HT-29 (cell line): ENCODE measurements at regions not wholly inside any gene's neighbourhood (a gene's known extent, or its start where the extent isn't known, plus 50 kb on each side); places are given as distances from the start of the nearest gene placed in this dataset.
A peak's percentile ranks its signal among the peaks of the same experiment; 100 is the strongest.
"Not testable (repeated sequence)": the region's sequence is repeated elsewhere in the genome, so short reads cannot be mapped to it uniquely, and the experiment has no call there.

Experiments
- DNase-seq: peaks from one replicate; pipeline ENCODE4 v3.0.0-alpha.2; 2015; ENCODE audit warnings: low spot score

DNA sequence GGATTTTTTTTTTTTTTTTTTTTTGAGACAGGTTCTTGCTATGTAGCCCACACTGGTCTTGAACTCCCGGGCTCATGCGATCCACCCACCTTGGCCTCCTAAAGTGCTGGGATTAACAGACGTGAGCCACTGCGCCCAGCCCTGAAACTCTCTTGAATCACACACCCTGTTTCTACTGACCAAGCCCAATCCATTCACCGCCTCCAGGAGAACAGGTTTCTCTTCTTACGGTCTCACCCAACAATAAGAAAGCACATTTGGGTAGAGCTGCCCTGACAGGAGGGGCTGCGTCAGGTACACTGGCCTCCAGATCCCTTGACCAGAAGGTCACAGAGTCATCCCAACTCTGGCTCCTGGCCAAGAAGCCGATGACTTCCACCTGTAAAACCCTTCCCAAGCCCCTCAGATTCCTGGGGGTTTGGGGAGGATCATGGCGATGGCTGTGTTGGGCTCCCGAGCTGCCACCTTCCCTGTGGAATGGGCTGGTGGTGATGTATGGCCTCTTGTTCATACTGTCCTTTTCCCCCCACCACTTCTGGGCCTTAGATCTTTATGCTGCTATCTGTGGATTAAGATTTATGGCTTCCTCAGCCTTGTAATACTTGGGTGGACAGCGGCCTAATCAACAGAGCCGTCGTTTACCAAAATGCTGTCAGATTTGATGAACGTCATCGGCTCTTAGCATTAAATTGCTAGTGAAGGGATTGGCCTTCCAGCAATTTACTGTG is 89.1 kb downstream of the KATNIP start:
- DNase-seq, result no peak

DNA sequence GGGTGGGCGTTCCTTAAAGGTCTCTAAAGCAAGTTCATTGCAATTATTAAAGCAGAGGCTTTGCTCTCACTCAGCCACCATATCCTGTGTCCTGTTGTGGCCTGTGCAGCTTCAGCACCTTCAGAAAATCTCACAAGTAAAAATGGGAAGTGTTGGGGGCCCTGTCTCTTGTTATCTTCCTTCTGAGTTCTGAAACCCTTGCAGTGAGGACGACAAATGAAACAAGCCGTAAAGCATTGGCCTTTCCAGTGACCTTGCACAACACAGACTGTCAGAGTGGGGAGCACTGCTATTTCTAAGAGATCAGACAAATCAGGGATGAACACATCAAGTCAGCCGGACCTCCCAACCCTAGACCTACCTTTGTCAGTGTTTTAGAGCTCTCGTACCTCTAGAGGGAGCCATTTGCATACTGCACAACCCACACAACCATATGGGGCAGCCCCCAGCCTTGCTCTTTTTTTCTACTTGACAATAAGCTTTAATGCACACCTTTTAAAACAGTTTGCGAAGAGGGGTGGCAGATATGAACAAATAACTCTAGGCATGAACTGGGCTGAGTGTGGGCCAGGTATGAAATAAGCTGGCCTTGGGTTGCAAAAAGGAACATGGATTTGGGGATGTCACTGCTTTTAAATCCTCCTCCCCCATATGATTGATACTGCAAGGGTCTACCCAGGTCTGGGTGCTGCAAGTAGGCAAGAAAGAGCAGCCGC is 89.8 kb downstream of the KATNIP start:
- DNase-seq, result peak; percentile 45

DNA sequence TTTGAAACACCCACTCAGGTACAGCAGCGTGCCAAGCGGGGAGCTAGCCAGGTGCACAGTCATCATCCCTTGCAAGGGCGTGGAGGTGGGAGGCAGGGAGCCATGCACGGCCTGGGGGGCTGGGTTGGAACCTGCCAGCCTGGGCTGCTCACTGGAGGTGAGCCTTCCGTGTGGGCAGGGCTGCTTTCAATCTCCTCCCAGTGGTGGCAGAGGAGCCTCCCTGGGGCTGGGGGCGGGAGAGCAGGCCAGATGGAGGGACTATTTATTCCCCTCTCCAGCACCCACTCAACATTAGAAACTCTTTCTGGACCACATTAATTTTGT is 90.3 kb downstream of the KATNIP start:
- no peak for DNase-seq

DNA sequence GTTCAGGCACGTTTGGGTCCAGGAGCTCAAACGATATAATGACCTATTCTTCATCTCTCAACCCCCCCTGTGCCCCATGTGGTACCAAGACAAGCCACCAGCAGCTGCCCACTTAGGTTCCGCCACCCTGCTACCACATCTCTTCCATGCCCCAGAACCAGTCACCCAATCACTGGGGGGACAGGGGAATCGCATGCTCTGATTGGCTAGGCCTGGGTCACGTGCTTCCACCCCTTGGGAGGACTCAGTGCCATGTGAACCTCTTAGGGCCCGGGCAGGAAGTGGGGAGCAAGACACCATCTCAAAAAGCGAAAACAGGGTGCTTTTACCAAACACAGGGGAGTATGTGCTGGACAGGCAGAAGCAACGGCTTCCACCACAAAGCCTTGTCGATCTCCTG is 91.3 kb downstream of the KATNIP start:
- DNase-seq, result no peak

DNA sequence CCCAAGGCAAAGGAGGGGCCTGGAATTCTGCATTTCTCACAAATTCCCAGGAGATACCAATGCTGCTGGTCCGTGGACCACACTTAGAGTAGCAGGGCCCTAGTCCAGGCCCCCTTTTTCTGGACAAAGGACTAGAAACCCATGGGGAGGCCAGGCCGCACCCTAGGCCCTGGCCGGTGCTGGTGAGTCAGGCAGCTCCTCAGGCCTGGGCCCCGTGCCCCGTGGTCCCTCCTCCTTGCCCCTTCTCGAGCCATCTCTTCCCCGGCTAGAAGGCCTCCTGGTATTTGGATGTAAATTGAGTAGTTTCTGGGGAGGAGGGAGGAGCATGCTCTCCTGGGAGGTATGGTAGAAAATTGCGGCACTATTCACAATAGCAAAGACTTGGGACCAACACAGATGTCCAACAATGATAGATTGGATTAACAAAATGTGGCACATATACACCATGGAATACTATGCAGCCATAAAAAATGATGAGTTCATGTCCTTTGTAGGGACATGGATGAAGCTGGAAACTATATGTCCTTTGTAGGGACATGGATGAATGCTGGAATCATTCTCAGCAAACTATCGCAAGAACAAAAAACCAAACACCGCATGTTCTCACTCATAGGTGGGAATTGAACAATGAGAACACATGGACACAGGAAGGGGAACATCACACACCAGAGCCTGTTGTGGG is 91.9 kb downstream of the KATNIP start:
- not testable (repeated sequence) for DNase-seq

DNA sequence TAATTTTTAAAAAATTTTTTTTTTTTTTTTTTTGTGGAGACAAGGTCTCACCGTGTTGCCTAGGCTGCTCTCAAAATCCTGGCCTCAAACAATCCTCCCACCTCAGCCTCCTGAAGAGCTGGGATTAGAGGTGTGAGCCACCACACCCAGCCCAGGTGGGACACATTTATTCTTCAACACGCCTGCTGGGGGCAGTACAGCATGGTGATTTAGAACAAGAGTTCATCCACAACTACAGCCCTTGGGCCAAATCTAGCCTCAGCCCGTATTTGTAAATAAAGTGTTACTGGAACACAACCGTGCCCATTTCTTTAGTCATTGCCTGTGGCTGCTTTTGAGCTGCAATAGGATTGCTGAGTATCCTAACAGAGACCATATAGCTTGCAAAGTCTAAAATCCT is 92.8 kb downstream of the KATNIP start:
- peak; percentile 19 for DNase-seq

DNA sequence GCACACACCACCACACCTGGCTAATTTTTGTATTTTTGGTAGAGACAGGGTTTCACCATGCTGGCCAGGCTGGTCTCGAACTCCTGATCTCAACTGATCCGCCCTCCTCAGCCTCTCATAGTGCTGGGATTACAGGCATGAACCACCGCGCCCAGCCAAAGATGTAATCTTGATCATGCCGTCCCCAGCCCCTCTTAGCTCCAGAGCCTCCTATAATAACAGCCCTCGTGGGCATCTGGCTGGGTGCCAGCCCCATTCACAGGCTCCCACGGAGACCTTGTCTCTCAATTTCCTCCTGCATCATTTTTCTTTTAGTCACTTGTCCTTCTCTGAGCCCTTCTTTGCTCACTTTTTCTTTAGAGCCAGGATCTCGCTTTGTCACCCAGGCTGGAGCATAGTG is 94.2 kb downstream of the KATNIP start:
- DNase-seq, result no peak

DNA sequence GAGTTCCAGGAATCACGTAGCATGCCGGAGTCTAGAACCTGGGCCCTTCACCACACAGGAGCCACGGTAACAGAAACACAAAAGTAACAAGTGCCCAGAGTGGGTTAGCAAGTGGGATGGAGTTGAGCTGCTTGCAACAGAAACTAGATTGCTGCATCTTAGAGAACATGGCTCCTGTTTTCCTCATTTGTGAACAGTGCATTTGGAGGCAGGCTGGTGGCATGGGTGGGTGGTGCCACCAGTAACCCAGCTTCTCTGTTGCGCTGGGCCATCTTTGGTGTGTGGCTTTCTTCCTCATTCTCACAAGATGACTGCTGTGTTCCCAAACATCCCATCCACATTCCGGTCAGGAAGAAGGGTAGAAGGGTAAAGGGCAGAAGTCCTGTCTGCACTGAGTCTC is 95.5 kb downstream of the KATNIP start:
- no peak for DNase-seq

DNA sequence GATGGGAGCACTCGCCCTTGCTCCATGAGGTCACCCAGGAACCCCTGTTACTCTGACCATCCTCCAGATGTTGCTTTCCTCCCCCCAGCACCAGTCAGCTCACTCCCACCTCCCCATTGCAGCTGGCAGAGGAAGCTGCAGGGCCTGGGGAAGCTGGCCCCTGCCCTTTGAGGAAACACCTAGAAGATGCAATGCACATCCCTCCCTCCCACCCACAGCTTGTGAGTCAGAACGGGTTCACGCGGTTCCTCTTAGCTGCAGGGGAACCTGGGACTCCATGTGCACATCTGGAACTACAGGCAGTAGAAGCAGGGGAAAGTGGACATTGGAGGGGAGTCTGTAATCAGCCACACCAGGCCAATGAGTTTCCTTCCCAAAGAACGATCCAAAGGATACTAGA is 96.9 kb downstream of the KATNIP start:
- no peak for DNase-seq

DNA sequence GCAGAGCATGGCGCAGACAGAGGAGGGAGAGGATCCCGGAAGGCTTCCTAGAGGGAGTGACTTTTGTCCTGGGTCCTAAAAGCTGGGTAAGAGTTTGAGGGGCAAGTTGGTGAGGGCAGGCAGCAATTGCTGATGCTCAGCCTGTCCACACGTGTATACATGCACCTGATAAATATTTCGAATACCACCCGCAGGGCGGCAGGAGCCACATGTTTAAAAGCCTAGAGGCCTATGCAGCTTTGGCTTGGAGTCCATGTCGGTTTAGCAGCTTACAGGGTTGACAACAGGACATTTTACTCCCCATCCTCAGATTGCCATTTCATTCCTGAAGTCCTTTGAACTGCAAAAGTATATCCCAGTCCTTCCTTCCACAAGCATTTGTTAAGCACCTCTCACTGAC is 99.1 kb downstream of the KATNIP start:
- DNase-seq, result no peak

DNA sequence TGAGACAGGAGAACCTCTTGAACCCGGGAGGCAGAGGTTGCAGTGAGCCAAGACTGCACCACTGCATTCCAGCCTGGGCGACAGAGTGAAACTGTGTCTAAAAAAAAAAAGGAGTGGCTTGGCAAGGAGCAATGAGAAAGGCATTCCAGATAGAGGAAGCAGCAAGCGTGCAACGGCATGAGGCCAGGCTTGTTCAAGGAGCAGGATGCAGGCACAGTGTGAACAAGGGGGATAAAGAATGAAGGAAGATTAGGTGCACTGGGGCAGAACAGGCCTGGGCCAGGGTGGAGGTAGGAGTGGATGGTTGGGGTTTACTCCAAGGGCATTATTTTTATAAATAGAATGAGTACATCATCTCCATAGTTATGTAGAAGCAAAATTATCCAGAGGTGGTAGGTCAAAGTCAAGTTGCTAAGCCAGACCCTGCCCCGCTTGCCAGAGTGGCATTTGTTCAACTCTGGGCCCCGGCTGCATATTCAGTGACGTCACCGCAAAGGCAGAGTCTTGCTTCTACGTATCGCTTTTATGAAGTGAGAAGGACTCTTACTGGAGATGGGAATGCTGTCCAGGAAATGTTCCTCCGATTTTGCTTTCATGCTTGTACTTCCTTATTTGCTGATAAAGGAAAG is 100.2 kb downstream of the KATNIP start:
- DNase-seq, result no peak

DNA sequence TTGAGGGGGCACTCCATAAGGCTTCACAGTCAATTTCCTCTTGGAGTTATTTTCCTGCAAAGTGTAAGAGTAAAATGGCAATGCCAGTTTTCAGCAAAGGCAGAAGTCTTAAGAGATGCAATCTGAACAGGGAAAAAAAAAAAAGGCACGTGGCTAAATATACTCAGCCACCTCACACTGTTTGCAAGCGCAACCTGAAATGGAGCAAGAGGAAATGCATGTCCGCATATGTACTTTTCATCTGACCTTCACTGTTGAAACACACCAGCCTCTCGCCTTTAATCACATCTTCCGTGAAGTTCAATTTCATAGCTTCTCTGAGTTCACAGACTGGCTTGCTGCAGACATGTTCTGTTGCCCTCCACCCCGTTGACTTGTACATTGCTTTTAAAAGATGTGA is 101.4 kb downstream of the KATNIP start:
- DNase-seq, result no peak

DNA sequence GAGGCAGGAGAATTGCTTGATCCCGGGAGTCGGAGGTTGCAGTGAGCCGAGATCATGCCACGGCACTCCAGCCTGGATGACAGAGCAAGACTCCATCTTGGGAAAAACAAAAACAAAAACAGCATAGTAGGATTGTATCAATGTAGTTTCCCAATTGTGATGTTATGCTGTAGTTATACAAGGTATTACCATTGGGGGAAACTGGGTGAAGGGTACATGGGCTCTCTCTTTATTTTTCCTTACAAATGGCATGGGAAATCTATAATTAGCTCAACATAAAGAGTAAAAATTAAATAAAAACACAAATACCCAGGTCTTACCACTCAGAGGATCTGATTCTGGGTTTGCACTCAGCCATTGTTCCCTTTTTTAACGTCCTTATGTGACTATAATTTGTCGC is 107.9 kb downstream of the KATNIP start:
- DNase-seq, result no peak

DNA sequence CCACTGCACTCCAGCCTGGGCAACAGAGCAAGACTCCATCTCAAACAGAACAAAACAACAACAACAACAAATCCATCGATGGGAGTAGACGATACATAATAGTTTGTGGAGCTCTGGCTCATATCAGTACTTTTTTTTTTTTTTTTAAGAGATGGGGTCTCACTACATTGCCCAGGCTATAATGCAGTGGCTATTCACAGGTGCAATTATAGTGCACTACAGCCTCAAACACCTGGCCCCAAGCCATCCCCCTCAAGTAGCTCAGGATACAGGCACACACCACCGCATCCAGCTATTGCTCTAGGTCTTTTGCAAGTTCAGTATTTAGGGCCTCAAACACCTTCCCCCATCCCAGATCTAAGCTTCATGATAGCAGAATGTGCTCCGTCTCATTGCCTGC is 110.6 kb downstream of the KATNIP start:
- no peak for DNase-seq

DNA sequence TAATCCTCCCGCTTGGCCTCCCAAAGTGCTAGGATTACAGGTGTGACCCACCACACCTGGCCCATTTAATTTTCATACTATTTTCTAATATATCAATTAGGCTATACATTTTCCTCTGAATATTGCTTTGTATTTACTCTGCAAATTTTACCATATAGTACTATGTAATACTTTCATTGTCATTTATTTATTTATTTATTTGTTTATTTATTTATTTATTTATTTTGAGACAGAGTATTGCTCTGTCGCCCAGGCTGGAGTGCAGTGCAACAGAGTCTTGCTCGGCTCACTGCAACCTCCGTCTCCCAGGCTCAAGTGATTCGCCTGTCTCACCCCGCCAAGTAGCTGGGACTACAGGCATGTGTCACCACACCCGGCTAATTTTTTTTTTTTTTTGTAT is 113.3 kb downstream of the KATNIP start:
- DNase-seq, result not testable (repeated sequence)

DNA sequence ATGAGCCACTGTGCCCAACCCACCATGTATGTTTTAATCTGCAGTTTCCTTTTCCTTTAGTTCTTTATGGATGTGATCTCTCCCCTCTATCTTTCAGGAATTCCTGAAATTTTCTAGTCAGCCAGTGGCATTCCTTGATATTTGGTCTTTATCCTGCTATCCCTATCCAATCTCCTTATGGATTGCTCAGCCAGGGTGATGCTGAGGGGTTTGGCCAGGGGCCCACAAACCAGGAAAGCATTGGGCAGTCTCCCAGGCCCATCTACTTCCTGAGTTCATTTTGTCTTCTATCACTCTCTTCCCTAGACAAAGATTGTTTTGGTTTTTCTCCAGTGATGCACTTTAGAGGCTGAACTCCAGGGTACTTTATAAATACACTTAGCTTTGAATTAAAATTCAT is 115.9 kb downstream of the KATNIP start:
- DNase-seq, result no peak

DNA sequence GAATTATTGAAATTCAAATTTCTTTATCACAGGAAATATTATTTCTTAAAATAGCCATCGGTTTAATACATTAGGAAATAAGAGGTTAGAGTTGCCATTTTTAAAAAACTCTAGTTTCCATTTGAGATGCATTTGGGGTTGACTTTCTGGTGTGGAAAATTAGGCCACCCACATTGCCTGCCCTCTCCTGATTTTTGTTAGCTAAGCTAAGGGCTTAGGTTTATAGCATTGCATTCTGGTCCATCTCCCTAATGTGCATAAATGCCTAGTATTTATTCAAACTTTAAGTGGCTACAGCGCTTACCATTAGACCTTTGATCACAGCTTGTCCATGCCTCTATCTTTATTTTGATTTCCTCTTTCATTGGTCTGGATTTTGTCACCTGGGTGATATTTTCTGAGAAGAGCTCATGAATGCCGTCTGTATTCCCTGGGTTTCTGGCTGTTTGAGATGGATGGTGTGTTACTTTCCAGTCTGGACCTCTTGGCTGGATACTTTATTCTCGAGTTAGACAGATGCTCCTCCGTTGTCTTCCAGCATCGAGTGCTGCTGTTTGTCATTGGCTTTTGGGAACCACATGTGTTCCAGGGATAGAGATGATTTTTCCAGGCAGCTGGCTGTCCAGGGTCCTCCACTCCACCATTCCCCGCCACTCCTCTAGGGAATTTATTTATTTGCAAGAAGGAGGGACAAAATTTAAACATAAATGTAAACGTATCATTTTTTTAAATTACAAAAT is 120.3 kb downstream of the KATNIP start:
- DNase-seq, result no peak

DNA sequence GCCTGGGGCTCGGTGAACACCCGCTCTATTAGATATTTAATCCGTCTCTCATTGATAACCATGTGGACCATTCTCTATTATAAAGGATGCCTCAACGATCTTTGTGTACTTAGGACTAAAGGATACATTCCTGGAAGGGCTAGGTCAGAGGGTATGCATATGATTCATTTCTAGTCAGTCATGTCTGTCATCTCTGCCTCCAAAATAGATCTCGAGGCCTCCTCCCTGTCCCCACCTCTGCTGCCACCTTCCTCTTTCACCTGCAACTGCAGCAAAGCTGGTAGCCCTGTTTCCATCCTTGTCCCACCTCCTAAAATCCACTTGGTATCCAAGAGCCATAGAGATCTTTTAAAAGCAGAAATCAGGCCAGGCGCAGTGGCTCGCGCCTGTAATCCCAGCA is 121.5 kb downstream of the KATNIP start:
- no peak for DNase-seq

DNA sequence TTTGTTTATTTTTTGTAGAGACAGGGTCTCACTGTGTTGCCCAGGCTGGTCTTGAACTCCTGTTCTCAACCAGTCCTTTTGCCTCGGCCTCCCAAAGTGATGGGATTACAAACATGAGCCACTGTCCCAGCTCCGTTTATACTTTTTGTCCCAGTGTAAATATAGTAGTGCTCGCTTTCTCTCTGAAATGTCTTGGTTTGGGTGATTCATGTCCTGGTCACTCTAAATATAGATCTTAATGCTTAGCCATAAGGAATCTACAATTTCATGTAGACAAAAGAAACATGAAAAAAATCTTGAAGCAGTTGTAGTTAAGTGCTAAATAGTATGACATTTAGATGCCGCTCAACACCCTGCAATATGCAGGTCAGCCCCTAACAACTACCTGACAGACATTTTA is 126.9 kb downstream of the KATNIP start:
- DNase-seq, result no peak

DNA sequence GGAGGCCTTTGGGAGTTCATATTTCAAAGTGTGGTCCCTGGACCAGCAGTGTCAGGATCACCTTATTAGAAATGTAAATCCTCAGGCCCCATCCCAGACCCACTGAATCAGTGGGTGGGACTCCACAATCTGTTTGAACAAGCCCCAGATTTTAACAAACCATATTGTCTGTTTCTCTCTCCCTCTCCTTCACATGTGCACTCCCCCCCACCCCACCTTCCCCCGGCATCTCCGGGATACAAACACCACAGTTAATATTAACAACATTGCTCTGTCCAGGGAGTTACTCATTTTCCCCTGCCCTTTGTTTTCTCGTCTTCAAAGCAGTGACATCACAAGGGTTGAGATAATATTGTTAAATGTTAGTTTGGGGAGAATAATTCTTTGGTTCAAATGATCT is 127.3 kb downstream of the KATNIP start:
- DNase-seq, result no peak

DNA sequence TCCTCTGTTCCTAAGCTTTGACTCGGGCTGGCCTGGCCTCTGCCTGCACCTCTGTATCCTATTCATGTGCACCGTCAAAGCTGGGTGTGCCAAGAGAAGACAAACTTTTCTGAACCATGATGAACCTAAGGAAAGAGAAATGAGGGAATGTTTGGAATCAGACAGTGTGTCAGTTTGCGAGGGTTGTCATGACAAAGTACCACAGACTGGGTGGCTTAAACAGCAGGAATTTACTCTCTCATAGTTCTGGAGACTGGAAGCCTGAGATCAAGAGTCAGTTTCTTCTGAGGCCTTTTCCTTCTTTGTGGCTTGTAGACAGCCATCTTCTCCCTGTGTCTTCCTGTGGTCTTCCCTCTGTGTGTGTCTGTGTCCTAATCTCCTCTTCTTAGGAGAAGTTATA is 129.0 kb downstream of the KATNIP start:
- DNase-seq, result no peak

DNA sequence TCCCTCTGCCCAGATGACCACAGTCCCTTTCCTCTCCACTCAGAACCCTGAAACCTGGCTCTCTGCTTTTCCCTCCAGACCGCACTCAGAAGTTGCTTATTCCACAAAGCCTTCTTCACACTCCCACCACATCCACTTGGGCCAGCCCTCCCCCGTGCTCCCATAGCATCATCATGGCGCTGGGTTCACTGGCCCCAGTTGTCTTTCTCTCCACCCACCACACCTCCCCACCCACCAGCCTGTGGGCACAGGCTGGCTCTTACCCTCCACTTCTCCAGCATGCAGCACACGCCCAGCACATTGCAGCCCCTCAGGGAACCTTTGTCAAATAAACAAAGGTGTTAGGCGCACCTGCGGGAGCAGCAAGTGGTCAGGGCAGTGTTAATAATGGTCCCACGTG is 130.0 kb downstream of the KATNIP start:
- DNase-seq, result no peak
